Osteocyte (in vitro differentiated cells): ENCODE measurements at regions not wholly inside any gene's neighbourhood (a gene's known extent, or its start where the extent isn't known, plus 50 kb on each side); places are given as distances from the start of the nearest gene placed in this dataset.

Experiments
- DNase-seq: peaks from one replicate; pipeline ENCODE4 v3.0.0; 2021; ENCODE audit warnings: mixed read lengths; ENCODE audit not compliant: unreplicated experiment; ENCODE audit errors: extremely low spot score
- H3K27ac Mint-ChIP-seq: one replicate; pipeline ENCODE4 v1.8.0; 2021; ENCODE audit warnings: mild to moderate bottlenecking, mixed read lengths; ENCODE audit not compliant: unreplicated experiment
- H3K27me3 Mint-ChIP-seq: one replicate; pipeline ENCODE4 v1.8.0; 2021; ENCODE audit warnings: mixed read lengths; ENCODE audit not compliant: unreplicated experiment
- H3K36me3 Mint-ChIP-seq: one replicate; pipeline ENCODE4 v1.8.0; 2021; ENCODE audit warnings: mixed read lengths; ENCODE audit not compliant: unreplicated experiment
- H3K4me1 Mint-ChIP-seq: one replicate; pipeline ENCODE4 v1.8.0; 2021; ENCODE audit warnings: mixed read lengths; ENCODE audit not compliant: unreplicated experiment
- H3K4me3 Mint-ChIP-seq: one replicate; pipeline ENCODE4 v1.8.0; 2021; ENCODE audit warnings: mild to moderate bottlenecking, moderate library complexity, mixed read lengths; ENCODE audit not compliant: unreplicated experiment
- H3K9me3 Mint-ChIP-seq: one replicate; pipeline ENCODE4 v1.8.0; 2021; ENCODE audit warnings: mixed read lengths; ENCODE audit not compliant: unreplicated experiment
- CTCF ChIP-seq: fragments of 200-600 bp; sonication (generic); IDR thresholded peaks from 2 replicates; pipeline ENCODE4 v1.5.0; 2021; ENCODE audit warnings: antibody characterized with exemption, mild to moderate bottlenecking, moderate library complexity

DNA sequence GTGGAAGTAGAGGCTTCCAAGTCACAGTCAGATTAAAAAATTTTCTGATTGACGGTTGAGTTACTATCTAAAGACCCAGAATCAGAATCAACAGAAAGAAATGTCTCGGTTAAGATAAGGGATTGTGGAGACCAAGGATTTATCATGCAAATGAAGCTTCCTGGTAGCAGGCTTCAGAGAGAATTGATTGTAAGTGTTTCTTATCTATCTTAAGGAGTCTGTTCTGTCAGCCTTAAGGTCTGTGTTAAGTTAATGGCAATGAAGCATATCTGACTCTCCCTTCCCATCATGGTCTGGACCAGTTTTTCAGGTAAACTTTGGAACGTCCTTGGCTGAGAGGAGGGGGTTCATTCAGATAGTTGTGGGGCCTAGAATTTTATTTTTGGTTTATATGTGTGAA is 780.2 kb downstream of the FAM133A start:
- Mint-ChIP-seq H3K9me3 (peaks cover 10% of the 10 kb centered on the region), H3K4me3 (no peak overlapping the region), H3K36me3 (no peaks in the 10 kb centered on the region), H3K4me1 (no peaks in the 10 kb centered on the region), H3K27ac (no peak overlapping the region), H3K27me3 (no peaks in the 10 kb centered on the region)
- DNase-seq, result no peak
- TF ChIP-seq CTCF, result no peak

DNA sequence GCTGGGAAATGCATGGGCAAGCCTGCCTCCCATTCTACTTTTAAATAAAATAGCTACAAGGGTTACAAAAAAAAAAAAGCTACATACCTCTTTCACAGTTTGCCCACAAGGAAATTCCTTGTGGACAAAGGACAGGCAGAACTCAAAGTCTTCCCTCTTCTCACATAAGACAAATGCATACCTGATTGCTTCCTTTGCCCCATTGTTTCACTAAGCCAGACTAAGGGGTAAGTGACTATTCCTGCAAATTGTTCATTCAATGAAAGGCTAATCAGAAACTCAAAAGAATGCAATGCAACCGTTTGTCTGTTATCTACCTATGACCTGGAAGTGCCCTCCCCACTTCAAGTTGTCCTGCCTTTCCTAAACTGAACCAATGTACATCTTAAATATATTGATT is 780.6 kb downstream of the FAM133A start:
- no peak overlapping the region for H3K27ac Mint-ChIP-seq

DNA sequence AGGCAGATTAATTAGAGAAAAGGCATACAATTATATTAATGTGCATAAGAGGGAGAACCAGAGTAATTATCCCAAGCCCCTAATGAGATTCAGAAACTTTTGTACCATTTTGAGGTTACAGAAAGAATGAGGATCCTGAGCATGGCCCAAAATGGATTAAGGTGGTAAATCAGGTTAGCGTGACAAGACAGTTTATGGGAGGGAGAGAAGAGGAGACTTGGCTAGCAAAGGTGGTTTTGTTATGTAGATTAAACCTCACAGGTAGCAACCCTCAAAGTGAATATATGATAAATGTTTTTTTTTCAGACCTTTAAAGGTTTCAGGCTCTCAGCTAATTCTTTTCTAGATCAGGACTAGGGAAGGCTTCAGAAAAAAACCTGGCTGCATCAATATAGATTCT is 781.8 kb downstream of the FAM133A start:
- no peak for DNase-seq
- no peaks in the 10 kb centered on the region for H3K4me1 Mint-ChIP-seq
- TF ChIP-seq CTCF, result no peak
- no peaks in the 10 kb centered on the region for H3K36me3 Mint-ChIP-seq
- H3K4me3 Mint-ChIP-seq, result no peak overlapping the region
- no peak overlapping the region for H3K27ac Mint-ChIP-seq
- peaks cover 5% of the 10 kb centered on the region for H3K9me3 Mint-ChIP-seq
- no peaks in the 10 kb centered on the region for H3K27me3 Mint-ChIP-seq

More for the DNA sequence above, 780.6 kb downstream of the FAM133A start:
- DNase-seq, result no peak
- no peaks in the 10 kb centered on the region for H3K4me1 Mint-ChIP-seq
- TF ChIP-seq CTCF, result no peak
- peaks cover 10% of the 10 kb centered on the region for H3K9me3 Mint-ChIP-seq
- H3K36me3 Mint-ChIP-seq, result no peaks in the 10 kb centered on the region
- no peak overlapping the region for H3K4me3 Mint-ChIP-seq
- H3K27me3 Mint-ChIP-seq, result no peaks in the 10 kb centered on the region

GRCh38 chrX:94492541-94492940 is 818.5 kb downstream of the FAM133A start:
- H3K4me3 Mint-ChIP-seq, result no peak overlapping the region
- DNase-seq, result no peak

GRCh38 chrX:94493405-94493804 is 819.4 kb downstream of the FAM133A start:
- TF ChIP-seq CTCF, result no peak
- Mint-ChIP-seq H3K27ac (no peak overlapping the region), H3K4me1 (no peaks in the 10 kb centered on the region), H3K4me3 (no peak overlapping the region), H3K36me3 (no peaks in the 10 kb centered on the region), H3K27me3 (no peaks in the 10 kb centered on the region), H3K9me3 (peaks cover 45% of the 10 kb centered on the region)
- no peak for DNase-seq

More at GRCh38 chrX:94492541-94492940, 818.5 kb downstream of the FAM133A start:
- H3K36me3 Mint-ChIP-seq, result no peaks in the 10 kb centered on the region
- no peaks in the 10 kb centered on the region for H3K27me3 Mint-ChIP-seq
- no peaks in the 10 kb centered on the region for H3K4me1 Mint-ChIP-seq
- no peak overlapping the region for H3K27ac Mint-ChIP-seq
- TF ChIP-seq CTCF, result no peak
- H3K9me3 Mint-ChIP-seq, result peaks cover 42% of the 10 kb centered on the region
